CD14-positive monocyte (primary cell): ENCODE measurements at regions not wholly inside any gene's neighbourhood (a gene's known extent, or its start where the extent isn't known, plus 50 kb on each side); places are given as distances from the start of the nearest gene placed in this dataset.

Source experiments
- DNase-seq, 3 donors: peaks; one replicate each; pipeline ENCODE4 v3.0.0-alpha.2; 2011 to 2022
- H2AFZ ChIP-seq: 2 replicates; pipeline ENCODE4 v1.6.0; 2012; ENCODE audit warnings: mild to moderate bottlenecking, low read depth, low read length, inconsistent platforms; ENCODE audit not compliant: insufficient read depth, poor library complexity, severe bottlenecking
- H3K27ac ChIP-seq, 2 donors: 1 replicate in 1 of 2; 2 replicates in 1 of 2; pipeline ENCODE4 v1.5.1; 2012 to 2013; ENCODE audit warnings: low read length in 2 of 2, control low read depth in 1 of 2, inconsistent platforms in 1 of 2, low read depth in 1 of 2, mild to moderate bottlenecking in 1 of 2
- H3K27me3 ChIP-seq, 2 donors: one replicate each; pipeline versions ENCODE4 v1.6.0 to v1.6.1; 2011 to 2013; ENCODE audit warnings: low read length in 2 of 2; ENCODE audit not compliant: control insufficient read depth in 2 of 2, insufficient read depth in 2 of 2
- H3K36me3 ChIP-seq, 2 donors: replicated peaks in 1 of 2; 1 replicate in 1 of 2; 2 replicates in 1 of 2; pipeline versions ENCODE4 v1.5.1 to v1.6.1; 2012 to 2013; ENCODE audit warnings: low read length in 2 of 2, control low read depth in 1 of 2, inconsistent platforms in 1 of 2, mild to moderate bottlenecking in 1 of 2; ENCODE audit not compliant: insufficient read depth in 2 of 2, control insufficient read depth in 1 of 2
- H3K4me1 ChIP-seq, 2 donors: 1 replicate in 1 of 2; 2 replicates in 1 of 2; pipeline versions ENCODE4 v1.5.1 to v1.6.1; 2012 to 2013; ENCODE audit warnings: low read length in 2 of 2, control low read depth in 1 of 2, inconsistent platforms in 1 of 2, mild to moderate bottlenecking in 1 of 2, moderate library complexity in 1 of 2; ENCODE audit not compliant: insufficient read depth in 2 of 2, control insufficient read depth in 1 of 2
- H3K4me2 ChIP-seq: replicated peaks from 2 replicates; pipeline ENCODE3; 2012; ENCODE audit warnings: low read length, moderate library complexity, mild to moderate bottlenecking; ENCODE audit not compliant: poor library complexity, severe bottlenecking; ENCODE audit errors: extremely low read depth
- H3K4me3 ChIP-seq, 3 experiments: fragments of 200-600 bp in 1 of 3; sonication (generic) in 1 of 3; replicated peaks in 1 of 3; 1 replicate in 2 of 3; 2 replicates in 1 of 3; pipeline ENCODE4 v1.5.1; 2011 to 2013; ENCODE audit warnings: low read length in 3 of 3, mild to moderate bottlenecking in 3 of 3, control low read depth in 2 of 3, low read depth in 2 of 3, inconsistent platforms in 1 of 3, moderate library complexity in 1 of 3
- H3K79me2 ChIP-seq: 2 replicates; pipeline ENCODE4 v1.6.0; 2012; ENCODE audit warnings: mild to moderate bottlenecking, control low read depth, inconsistent platforms, low read length, moderate library complexity; ENCODE audit not compliant: insufficient read depth
- H3K9ac ChIP-seq: 2 replicates; pipeline ENCODE4 v1.6.0; 2017; ENCODE audit warnings: low read length, mild to moderate bottlenecking; ENCODE audit not compliant: insufficient read depth, poor library complexity, severe bottlenecking
- H3K9me3 ChIP-seq, 2 donors: replicated peaks in 1 of 2; 1 replicate in 1 of 2; 2 replicates in 1 of 2; pipeline versions ENCODE4 v1.5.1 to v1.6.1; 2012 to 2013; ENCODE audit warnings: low read length in 2 of 2, control low read depth in 1 of 2; ENCODE audit not compliant: control insufficient read depth in 1 of 2, insufficient read depth in 1 of 2
- H4K20me1 ChIP-seq: 2 replicates; pipeline ENCODE4 v1.6.0; 2012; ENCODE audit warnings: mild to moderate bottlenecking, low read length, control low read depth, moderate library complexity; ENCODE audit not compliant: insufficient read depth
- H3K27ac Mint-ChIP-seq, 7 donors: one replicate each; pipeline ENCODE4 v1.8.0; 2020; ENCODE audit warnings: mild to moderate bottlenecking in 7 of 7, mixed read lengths in 7 of 7, moderate library complexity in 6 of 7, inconsistent platforms in 2 of 7
- H3K27me3 Mint-ChIP-seq, 3 donors: one replicate each; pipeline ENCODE4 v1.8.0; 2021 to 2022; ENCODE audit warnings: low read depth in 3 of 3, mild to moderate bottlenecking in 3 of 3, mixed read lengths in 3 of 3, moderate library complexity in 3 of 3, inconsistent platforms in 1 of 3
- H3K36me3 Mint-ChIP-seq, 2 donors: one replicate each; pipeline ENCODE4 v1.8.0; 2020; ENCODE audit warnings: mixed read lengths in 2 of 2, inconsistent platforms in 1 of 2, mild to moderate bottlenecking in 1 of 2
- H3K4me1 Mint-ChIP-seq: one replicate; pipeline ENCODE4 v1.8.0; 2020; ENCODE audit warnings: mild to moderate bottlenecking, mixed read lengths
- H3K4me3 Mint-ChIP-seq, 2 donors: one replicate each; pipeline ENCODE4 v1.8.0; 2020; ENCODE audit warnings: mild to moderate bottlenecking in 2 of 2, mixed read lengths in 2 of 2, moderate library complexity in 1 of 2
- H3K9me3 Mint-ChIP-seq, 7 donors: one replicate each; pipeline ENCODE4 v1.8.0; 2020 to 2022; ENCODE audit warnings: mixed read lengths in 7 of 7, mild to moderate bottlenecking in 6 of 7, moderate library complexity in 6 of 7, inconsistent platforms in 2 of 7
- WGBS: methylation state at CpG from one replicate; pipeline ENCODE4 v1.1.5; 2013; ENCODE audit warnings: missing lambda C conversion rate; ENCODE audit not compliant: insufficient coverage; 5-methylcytosine and 5-hydroxymethylcytosine counted together
- intact Hi-C, 2 donors: fragments of 100-400 bp; cut with micrococcal nuclease; formaldehyde crosslinking; loops; one replicate each; pipeline versions ENCODE4 v1.15.0 to v1.15.1; 2023
- TF ChIP-seq, protein P1 (sequence below): fragments of 200-600 bp; IDR thresholded peaks from one replicate; pipeline ENCODE4 v1.8.0; 2022; ENCODE audit warnings: antibody characterized with exemption, mild to moderate bottlenecking

DNA sequence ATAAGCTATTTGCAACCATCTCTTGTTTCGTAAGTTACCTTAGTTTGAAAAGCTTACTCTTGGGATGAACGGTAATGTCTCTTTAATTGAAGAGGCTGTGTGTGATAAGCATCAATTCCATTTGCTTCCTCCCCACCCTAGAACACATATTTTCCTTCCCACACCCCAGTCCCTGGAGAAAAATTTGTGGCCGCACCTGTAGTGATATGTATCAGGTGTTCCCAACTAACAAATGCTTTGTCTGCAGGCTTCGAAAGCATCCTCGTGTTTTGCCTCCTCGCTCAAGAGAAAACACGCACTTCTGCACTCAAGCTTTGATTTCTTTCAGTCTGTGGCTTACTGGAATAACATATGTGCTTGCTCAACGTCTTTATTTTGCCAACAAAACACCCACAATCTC, 143.8 kb upstream of the OTUD4 start:
- no peaks in the 10 kb centered on the region for H3K36me3 ChIP-seq
- H3K9me3 ChIP-seq: peaks cover 0 to 3% of the 10 kb centered on the region in 2 donors
- TF ChIP-seq, protein P1, sequence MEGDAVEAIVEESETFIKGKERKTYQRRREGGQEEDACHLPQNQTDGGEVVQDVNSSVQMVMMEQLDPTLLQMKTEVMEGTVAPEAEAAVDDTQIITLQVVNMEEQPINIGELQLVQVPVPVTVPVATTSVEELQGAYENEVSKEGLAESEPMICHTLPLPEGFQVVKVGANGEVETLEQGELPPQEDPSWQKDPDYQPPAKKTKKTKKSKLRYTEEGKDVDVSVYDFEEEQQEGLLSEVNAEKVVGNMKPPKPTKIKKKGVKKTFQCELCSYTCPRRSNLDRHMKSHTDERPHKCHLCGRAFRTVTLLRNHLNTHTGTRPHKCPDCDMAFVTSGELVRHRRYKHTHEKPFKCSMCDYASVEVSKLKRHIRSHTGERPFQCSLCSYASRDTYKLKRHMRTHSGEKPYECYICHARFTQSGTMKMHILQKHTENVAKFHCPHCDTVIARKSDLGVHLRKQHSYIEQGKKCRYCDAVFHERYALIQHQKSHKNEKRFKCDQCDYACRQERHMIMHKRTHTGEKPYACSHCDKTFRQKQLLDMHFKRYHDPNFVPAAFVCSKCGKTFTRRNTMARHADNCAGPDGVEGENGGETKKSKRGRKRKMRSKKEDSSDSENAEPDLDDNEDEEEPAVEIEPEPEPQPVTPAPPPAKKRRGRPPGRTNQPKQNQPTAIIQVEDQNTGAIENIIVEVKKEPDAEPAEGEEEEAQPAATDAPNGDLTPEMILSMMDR: no peak
- H3K36me3 Mint-ChIP-seq: no peaks in the 10 kb centered on the region
- H3K9ac ChIP-seq: no peak overlapping the region
- no peaks in the 10 kb centered on the region for H3K4me1 Mint-ChIP-seq
- no peaks in the 10 kb centered on the region for H3K27me3 ChIP-seq
- no peak overlapping the region for H3K27ac Mint-ChIP-seq
- no peak overlapping the region for H3K4me2 ChIP-seq
- WGBS: 86% methylated on average over 3 of the region's 8 CpGs
- no peak overlapping the region for H3K4me3 Mint-ChIP-seq
- H3K27ac ChIP-seq: no peak overlapping the region
- no peak overlapping the region for H3K4me3 ChIP-seq
- intact Hi-C loops: no loop called here
- no peaks in the 10 kb centered on the region for H3K4me1 ChIP-seq
- H3K79me2 ChIP-seq: no peaks in the 10 kb centered on the region
- peaks cover 0 to 1% (median 0%) of the 10 kb centered on the region in 3 donors for H3K27me3 Mint-ChIP-seq
- H2AFZ ChIP-seq: no peak overlapping the region
- no peak for DNase-seq
- H4K20me1 ChIP-seq: no peaks in the 10 kb centered on the region
- peaks cover 3 to 19% (median 5%) of the 10 kb centered on the region in 7 donors for H3K9me3 Mint-ChIP-seq

DNA sequence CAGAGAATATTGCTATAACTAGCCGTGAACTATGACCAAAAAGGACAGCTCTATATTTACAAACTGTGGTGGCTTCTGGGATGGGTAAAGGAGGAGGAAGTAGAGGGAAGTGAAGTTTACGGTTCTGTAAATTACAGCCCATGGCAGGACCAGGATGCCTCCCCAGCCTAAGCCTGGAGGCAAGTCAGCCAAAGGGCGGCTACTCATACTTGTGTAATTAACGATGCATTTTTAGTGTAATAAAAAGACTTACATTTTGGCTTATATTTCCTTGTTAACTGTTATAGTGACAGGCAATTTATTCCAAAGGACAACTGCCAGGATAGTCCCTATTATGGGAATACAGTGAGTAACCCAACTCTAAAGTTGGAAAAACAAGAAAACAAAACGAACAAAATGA, 139.9 kb upstream of the OTUD4 start:
- intact Hi-C loops: no loop called here
- TF ChIP-seq, protein P1: no peak
- 80% methylated on average over 3 of the region's 5 CpGs for WGBS

More for the DNA sequence above, 139.9 kb upstream of the OTUD4 start:
- Mint-ChIP-seq H3K36me3 (no peaks in the 10 kb centered on the region), H3K4me1 (no peaks in the 10 kb centered on the region), H3K9me3 (peaks cover 0 to 13% (median 3%) of the 10 kb centered on the region in 7 donors), H3K4me3 (no peak overlapping the region), H3K27ac (no peak overlapping the region), H3K27me3 (no peaks in the 10 kb centered on the region)
- H3K9ac ChIP-seq: no peak overlapping the region
- H3K27ac ChIP-seq: no peak overlapping the region
- no peak overlapping the region for H3K4me2 ChIP-seq
- H3K36me3 ChIP-seq: no peaks in the 10 kb centered on the region
- H2AFZ ChIP-seq: no peak overlapping the region
- no peak for DNase-seq
- no peak overlapping the region for H3K4me3 ChIP-seq
- H3K9me3 ChIP-seq: peaks cover 0 to 3% of the 10 kb centered on the region in 2 donors
- H3K79me2 ChIP-seq: no peaks in the 10 kb centered on the region
- H4K20me1 ChIP-seq: no peaks in the 10 kb centered on the region
- H3K4me1 ChIP-seq: no peaks in the 10 kb centered on the region
- H3K27me3 ChIP-seq: no peaks in the 10 kb centered on the region
